Ishikawa (cell line): ENCODE measurements at regions not wholly inside any gene's neighbourhood (a gene's known extent, or its start where the extent isn't known, plus 50 kb on each side); places are given as distances from the start of the nearest gene placed in this dataset.

Experiments
- CREB1 ChIP-seq: IDR thresholded peaks from 2 replicates; pipeline ENCODE4 v1.6.1; 2012; ENCODE audit warnings: low read depth
- FOXM1 ChIP-seq: IDR thresholded peaks from 2 replicates; pipeline ENCODE4 v1.6.1; 2012; ENCODE audit warnings: low read depth, borderline replicate concordance
- MAX ChIP-seq: IDR thresholded peaks from 2 replicates; pipeline ENCODE4 v1.6.1; 2012
- NFIC ChIP-seq: IDR thresholded peaks from 2 replicates; pipeline ENCODE4 v1.6.1; 2012
- TAF1 ChIP-seq: IDR thresholded peaks from 2 replicates; pipeline ENCODE4 v1.6.1; 2012; ENCODE audit warnings: low read depth, mild to moderate bottlenecking
- USF1 ChIP-seq: IDR thresholded peaks from 2 replicates; pipeline ENCODE4 v1.6.1; 2012
- YY1 ChIP-seq: IDR thresholded peaks from 2 replicates; pipeline ENCODE4 v1.6.1; 2012; ENCODE audit warnings: low read depth
- TF ChIP-seq, protein P1 (sequence below): IDR thresholded peaks from 2 replicates; pipeline ENCODE4 v1.6.1; 2012; ENCODE audit warnings: low read depth, mild to moderate bottlenecking

GRCh38 chr12:9363145-9363544, 154.9 kb upstream of the PZP start:
- no peak for TF ChIP-seq USF1
- TF ChIP-seq YY1: no peak
- no peak for TF ChIP-seq FOXM1
- no peak for TF ChIP-seq MAX
- TF ChIP-seq TAF1: no peak
- no peak for TF ChIP-seq CREB1
- TF ChIP-seq NFIC: no peak
- TF ChIP-seq, protein P1, sequence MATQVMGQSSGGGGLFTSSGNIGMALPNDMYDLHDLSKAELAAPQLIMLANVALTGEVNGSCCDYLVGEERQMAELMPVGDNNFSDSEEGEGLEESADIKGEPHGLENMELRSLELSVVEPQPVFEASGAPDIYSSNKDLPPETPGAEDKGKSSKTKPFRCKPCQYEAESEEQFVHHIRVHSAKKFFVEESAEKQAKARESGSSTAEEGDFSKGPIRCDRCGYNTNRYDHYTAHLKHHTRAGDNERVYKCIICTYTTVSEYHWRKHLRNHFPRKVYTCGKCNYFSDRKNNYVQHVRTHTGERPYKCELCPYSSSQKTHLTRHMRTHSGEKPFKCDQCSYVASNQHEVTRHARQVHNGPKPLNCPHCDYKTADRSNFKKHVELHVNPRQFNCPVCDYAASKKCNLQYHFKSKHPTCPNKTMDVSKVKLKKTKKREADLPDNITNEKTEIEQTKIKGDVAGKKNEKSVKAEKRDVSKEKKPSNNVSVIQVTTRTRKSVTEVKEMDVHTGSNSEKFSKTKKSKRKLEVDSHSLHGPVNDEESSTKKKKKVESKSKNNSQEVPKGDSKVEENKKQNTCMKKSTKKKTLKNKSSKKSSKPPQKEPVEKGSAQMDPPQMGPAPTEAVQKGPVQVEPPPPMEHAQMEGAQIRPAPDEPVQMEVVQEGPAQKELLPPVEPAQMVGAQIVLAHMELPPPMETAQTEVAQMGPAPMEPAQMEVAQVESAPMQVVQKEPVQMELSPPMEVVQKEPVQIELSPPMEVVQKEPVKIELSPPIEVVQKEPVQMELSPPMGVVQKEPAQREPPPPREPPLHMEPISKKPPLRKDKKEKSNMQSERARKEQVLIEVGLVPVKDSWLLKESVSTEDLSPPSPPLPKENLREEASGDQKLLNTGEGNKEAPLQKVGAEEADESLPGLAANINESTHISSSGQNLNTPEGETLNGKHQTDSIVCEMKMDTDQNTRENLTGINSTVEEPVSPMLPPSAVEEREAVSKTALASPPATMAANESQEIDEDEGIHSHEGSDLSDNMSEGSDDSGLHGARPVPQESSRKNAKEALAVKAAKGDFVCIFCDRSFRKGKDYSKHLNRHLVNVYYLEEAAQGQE: no peak
